H1 (cell line): ENCODE measurements at regions not wholly inside any gene's neighbourhood (a gene's known extent, or its start where the extent isn't known, plus 50 kb on each side); places are given as distances from the start of the nearest gene placed in this dataset.

Experiments
- CTCF ChIA-PET: fragments of 300-600 bp; sonication (Branson Sonifier 250); formaldehyde crosslinking; loops from one replicate; lab custom pipeline; 2021; ENCODE audit not compliant: partially characterized antibody; lab: Charles Lee
- POLR2A ChIA-PET: fragments of 300-600 bp; sonication (Branson Sonifier 250); formaldehyde crosslinking; loops from one replicate; lab custom pipeline; 2021; ENCODE audit warnings: inconsistent platforms; ENCODE audit not compliant: partially characterized antibody; lab: Charles Lee
- DNase-seq, 2 experiments: peaks; one replicate each; pipeline versions ENCODE4 v3.0.0 to v3.0.0-alpha.2; 2010 to 2022; ENCODE audit warnings: low spot score in 2 of 2, low read depth in 1 of 2, mixed read lengths in 1 of 2
- FAIRE-seq: peaks from 2 replicates; lab custom pipeline; 2011; peaks lifted over from hg19 to GRCh38; lab: Jason Lieb, UNC
- H2AFZ ChIP-seq: 2 replicates; pipeline ENCODE4 v1.8.1; 2012; ENCODE audit warnings: low read length, inconsistent platforms
- H2AK5ac ChIP-seq: 2 replicates; pipeline ENCODE4 v1.6.1; 2013; ENCODE audit warnings: low read depth, low read length
- H2BK120ac ChIP-seq: replicated peaks from 2 replicates; pipeline ENCODE3; 2013; ENCODE audit warnings: low read depth, low read length, inconsistent platforms
- H2BK12ac ChIP-seq: 2 replicates; pipeline ENCODE4 v1.6.1; 2013; ENCODE audit warnings: low read depth, low read length
- H2BK15ac ChIP-seq: 2 replicates; pipeline ENCODE4 v1.6.1; 2013; ENCODE audit warnings: low read length
- H2BK20ac ChIP-seq: 2 replicates; pipeline ENCODE4 v1.6.1; 2013; ENCODE audit warnings: low read length
- H2BK5ac ChIP-seq: 2 replicates; pipeline ENCODE4 v1.6.1; 2013; ENCODE audit warnings: low read depth, low read length
- H3K14ac ChIP-seq: 2 replicates; pipeline ENCODE4 v1.6.1; 2013; ENCODE audit warnings: inconsistent platforms; ENCODE audit not compliant: insufficient read length
- H3K18ac ChIP-seq: 2 replicates; pipeline ENCODE4 v1.6.1; 2013; ENCODE audit warnings: low read length; ENCODE audit errors: extremely low read depth
- H3K23ac ChIP-seq: 2 replicates; pipeline ENCODE4 v1.6.1; 2013; ENCODE audit warnings: inconsistent platforms; ENCODE audit not compliant: insufficient read length
- H3K23me2 ChIP-seq: 2 replicates; pipeline ENCODE4 v1.6.1; 2013; ENCODE audit warnings: low read depth, low read length
- H3K27ac ChIP-seq: 2 replicates; pipeline ENCODE4 v1.6.1; 2011; ENCODE audit warnings: low read depth, low read length, inconsistent platforms
- H3K27me3 ChIP-seq, 4 experiments: replicated peaks in 1 of 4; 1 replicate in 1 of 4; 2 replicates in 3 of 4; pipeline versions ENCODE4 v1.6.1 to v1.8.1; 2011 to 2013; ENCODE audit warnings: low read length in 3 of 4, mild to moderate bottlenecking in 3 of 4, inconsistent platforms in 2 of 4, mixed read lengths in 2 of 4, moderate library complexity in 1 of 4; ENCODE audit not compliant: control insufficient read depth in 3 of 4, insufficient read depth in 3 of 4; ENCODE audit errors: extremely low read depth in 1 of 4
- H3K36me3 ChIP-seq, 4 experiments: 2 replicates each; pipeline versions ENCODE4 v1.6.1 to v1.8.1; 2011 to 2013; ENCODE audit warnings: mild to moderate bottlenecking in 4 of 4, low read length in 3 of 4, moderate library complexity in 2 of 4, control low read depth in 1 of 4, inconsistent platforms in 1 of 4; ENCODE audit not compliant: insufficient read depth in 4 of 4, control insufficient read depth in 2 of 4
- H3K4ac ChIP-seq: replicated peaks from 2 replicates; pipeline ENCODE3; 2013; ENCODE audit warnings: low read length, low read depth, mixed read lengths, inconsistent platforms; ENCODE audit not compliant: insufficient read length
- H3K4me1 ChIP-seq, 4 experiments: replicated peaks in 1 of 4; 1 replicate in 1 of 4; 2 replicates in 3 of 4; pipeline versions ENCODE4 v1.6.1 to v1.8.1; 2011 to 2013; ENCODE audit warnings: low read length in 3 of 4, inconsistent platforms in 2 of 4, mixed read lengths in 1 of 4; ENCODE audit not compliant: insufficient read depth in 4 of 4, control insufficient read depth in 3 of 4
- H3K4me2 ChIP-seq, 2 experiments: 2 replicates each; pipeline versions ENCODE4 v1.6.1 to v1.8.1; 2011 to 2013; ENCODE audit warnings: low read depth in 2 of 2, low read length in 2 of 2, control low read depth in 1 of 2, inconsistent platforms in 1 of 2, mild to moderate bottlenecking in 1 of 2; ENCODE audit not compliant: insufficient read depth in 1 of 2
- H3K4me3 ChIP-seq, 4 experiments: fragments of 200-600, 300-600 bp in 1 of 4; sonication (generic), shearing (Covaris generic), sonication (Bioruptor Twin) in 1 of 4; 2 replicates each; pipeline versions ENCODE4 v1.5.1 to v1.8.1; 2011 to 2016; ENCODE audit warnings: low read length in 4 of 4, low read depth in 3 of 4, control low read depth in 2 of 4, inconsistent platforms in 2 of 4, mild to moderate bottlenecking in 2 of 4, mixed read lengths in 1 of 4, moderate library complexity in 1 of 4; ENCODE audit not compliant: insufficient read depth in 2 of 4; ENCODE audit errors: extremely low read depth in 1 of 4
- H3K56ac ChIP-seq: replicated peaks from 2 replicates; pipeline ENCODE3; 2013; ENCODE audit warnings: low read depth, mild to moderate bottlenecking, mixed read lengths, low read length, inconsistent platforms; ENCODE audit not compliant: insufficient read length
- H3K79me1 ChIP-seq: 2 replicates; pipeline ENCODE4 v1.6.1; 2013; ENCODE audit warnings: low read depth, low read length, control low read depth
- H3K79me2 ChIP-seq, 2 experiments: 2 replicates each; pipeline versions ENCODE4 v1.6.1 to v1.8.1; 2012 to 2013; ENCODE audit warnings: low read length in 2 of 2, mild to moderate bottlenecking in 2 of 2, inconsistent platforms in 1 of 2; ENCODE audit not compliant: insufficient read depth in 2 of 2, control insufficient read depth in 1 of 2
- H3K9ac ChIP-seq, 4 experiments: replicated peaks in 1 of 4; 1 replicate in 1 of 4; 2 replicates in 3 of 4; pipeline versions ENCODE4 v1.6.1 to v1.8.1; 2011 to 2013; ENCODE audit warnings: low read depth in 3 of 4, low read length in 3 of 4, control low read depth in 2 of 4, mild to moderate bottlenecking in 2 of 4, moderate library complexity in 2 of 4, inconsistent platforms in 1 of 4; ENCODE audit errors: extremely low read depth in 1 of 4
- H3K9me3 ChIP-seq, 2 experiments: 2 replicates each; pipeline versions ENCODE4 v1.6.1 to v1.8.1; 2012 to 2013; ENCODE audit warnings: mild to moderate bottlenecking in 2 of 2, moderate library complexity in 2 of 2, control low read depth in 1 of 2, inconsistent platforms in 1 of 2, low read depth in 1 of 2, low read length in 1 of 2, mixed read lengths in 1 of 2; ENCODE audit not compliant: insufficient read depth in 2 of 2
- H4K20me1 ChIP-seq, 2 experiments: replicated peaks in 1 of 2; 2 replicates each; pipeline versions ENCODE3 to v1.8.1; 2011 to 2013; ENCODE audit warnings: inconsistent platforms in 2 of 2, low read length in 2 of 2, mild to moderate bottlenecking in 1 of 2; ENCODE audit not compliant: insufficient read depth in 2 of 2, control insufficient read depth in 1 of 2
- H4K5ac ChIP-seq: 2 replicates; pipeline ENCODE4 v1.6.1; 2013; ENCODE audit warnings: low read length, low read depth, mixed read lengths, inconsistent platforms; ENCODE audit not compliant: insufficient read length
- H4K8ac ChIP-seq: 2 replicates; pipeline ENCODE4 v1.8.0; 2013; ENCODE audit warnings: mild to moderate bottlenecking, moderate library complexity, low read length, inconsistent platforms; ENCODE audit not compliant: insufficient read depth; ENCODE audit errors: extremely low read depth
- H4K91ac ChIP-seq: replicated peaks from 2 replicates; pipeline ENCODE3; 2013; ENCODE audit warnings: low read length, mixed read lengths, inconsistent platforms; ENCODE audit not compliant: insufficient read length
- FOSL1 ChIP-seq: IDR thresholded peaks from 2 replicates; pipeline ENCODE4 v1.6.1; 2011; ENCODE audit warnings: mild to moderate bottlenecking, low read depth, low read length, moderate library complexity; ENCODE audit not compliant: insufficient read depth
- WGBS, 2 experiments: shearing (Covaris generic) in 1 of 2; methylation state at CpG; one replicate each; pipeline versions ENCODE4 v1.1.6 to v1.1.7; 2013 to 2015; ENCODE audit warnings: low lambda C conversion rate in 2 of 2, mixed read lengths in 2 of 2, inconsistent platforms in 1 of 2, low coverage in 1 of 2, missing lambda C conversion rate in 1 of 2; ENCODE audit not compliant: insufficient replicate concordance in 2 of 2, insufficient coverage in 1 of 2, insufficient read length in 1 of 2; ENCODE audit errors: extremely low coverage in 1 of 2, missing lambda C conversion rate in 1 of 2; 5-methylcytosine and 5-hydroxymethylcytosine counted together

DNA sequence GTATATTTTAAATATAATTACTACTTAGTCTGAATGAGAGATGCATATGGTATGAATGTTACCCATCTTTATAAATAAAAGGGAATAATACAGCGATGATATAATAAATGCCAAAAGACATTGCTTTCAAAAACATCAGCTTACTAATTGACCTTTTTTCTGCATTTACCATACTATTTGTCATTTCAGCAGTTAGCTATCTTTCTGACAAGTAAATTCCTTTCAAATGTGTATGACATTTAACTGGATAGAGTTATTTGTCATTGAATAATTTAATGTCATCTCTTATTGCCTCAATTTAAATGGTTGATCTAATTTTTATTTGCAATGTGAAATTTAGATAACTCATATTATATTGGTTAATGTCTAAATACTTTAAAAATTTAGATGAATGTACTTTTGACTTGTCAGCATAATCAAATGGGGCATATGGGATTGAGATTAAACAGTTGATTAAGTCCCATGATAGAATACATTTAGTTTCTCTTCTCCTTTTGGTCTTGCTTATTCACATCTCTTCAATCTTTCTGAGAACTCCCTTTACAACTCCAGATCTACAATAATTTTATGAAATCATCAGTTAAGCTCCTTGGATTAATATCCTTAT is 350.9 kb downstream of the PCDH18 start:
- H3K79me1 ChIP-seq, result no peaks in the 10 kb centered on the region
- no peak for DNase-seq
- H4K5ac ChIP-seq, result no peak overlapping the region
- CTCF ChIA-PET, result no interaction called here
- no peak for FAIRE-seq
- no peak overlapping the region for H2BK12ac ChIP-seq
- H2BK120ac ChIP-seq, result no peak overlapping the region
- H3K27me3 ChIP-seq, result no peaks in the 10 kb centered on the region
- no peak overlapping the region for H3K9ac ChIP-seq
- no peak overlapping the region for H3K18ac ChIP-seq
- H3K14ac ChIP-seq, result no peak overlapping the region
- H2AFZ ChIP-seq, result no peak overlapping the region
- no peak overlapping the region for H3K23ac ChIP-seq
- H3K56ac ChIP-seq, result no peak overlapping the region
- H3K4me1 ChIP-seq, result no peaks in the 10 kb centered on the region
- H3K23me2 ChIP-seq, result no peaks in the 10 kb centered on the region
- no peaks in the 10 kb centered on the region for H3K79me2 ChIP-seq
- H3K36me3 ChIP-seq, result no peaks in the 10 kb centered on the region
- POLR2A ChIA-PET, result no interaction called here
- no peak overlapping the region for H3K4me2 ChIP-seq
- no peak overlapping the region for H4K91ac ChIP-seq
- H4K20me1 ChIP-seq, result no peaks in the 10 kb centered on the region
- H2AK5ac ChIP-seq, result no peak overlapping the region
- H3K27ac ChIP-seq, result no peak overlapping the region
- H3K4me3 ChIP-seq, result no peak overlapping the region
- TF ChIP-seq FOSL1, result no peak
- TF ChIP-seq, all 59 proteins: peak for 0
- Histone ChIP-seq H4K8ac (no peak overlapping the region), H2BK20ac (no peak overlapping the region), H2BK5ac (no peak overlapping the region), H2BK15ac (no peak overlapping the region), H3K9me3 (0 out of 4 replicates have a peak, but pooled peaks cover 0 to 3% of the 10 kb centered on the region in 2 experiments), H3K4ac (no peak overlapping the region)
- WGBS, 2 experiments, result 97% methylated on average over 1 of the region's 1 CpG; no CpG with 5 or more reads in 1 of the 2 experiments
